ENCODE measurements at regions not wholly inside any gene's neighbourhood (a gene's known extent, or its start where the extent isn't known, plus 50 kb on each side); places are given as distances from the start of the nearest gene placed in this dataset.
"Not testable (repeated sequence)": the region's sequence is repeated elsewhere in the genome, so short reads cannot be mapped to it uniquely, and the experiment has no call there.

DNA sequence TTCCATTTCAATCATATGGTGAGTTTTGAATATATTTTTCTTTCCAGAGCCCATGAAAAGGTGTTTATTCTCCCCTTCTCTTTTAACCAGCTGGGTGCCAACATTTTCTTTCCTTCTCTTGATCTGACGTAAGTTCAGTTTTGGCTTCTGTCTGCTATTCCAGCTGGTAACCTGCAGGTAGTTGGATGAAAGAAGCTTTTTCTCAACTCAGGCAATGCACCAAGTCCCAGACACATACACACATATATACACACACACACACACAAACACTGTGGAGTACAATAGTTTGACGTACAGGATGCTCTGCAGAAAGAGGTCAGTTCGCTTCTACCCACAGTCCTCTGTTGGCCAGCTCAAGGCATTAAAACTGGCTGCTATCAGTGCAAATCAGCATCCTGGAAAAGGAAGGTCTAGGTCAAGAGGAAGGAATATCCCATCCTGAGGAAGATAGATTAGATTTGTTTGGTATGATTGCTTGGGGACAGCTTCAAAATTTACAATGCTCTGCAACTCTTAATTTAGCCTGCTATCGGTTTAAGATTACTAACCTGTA is 214.3 kb upstream of the SEMA6A start:
- no peak for DNase-seq

DNA sequence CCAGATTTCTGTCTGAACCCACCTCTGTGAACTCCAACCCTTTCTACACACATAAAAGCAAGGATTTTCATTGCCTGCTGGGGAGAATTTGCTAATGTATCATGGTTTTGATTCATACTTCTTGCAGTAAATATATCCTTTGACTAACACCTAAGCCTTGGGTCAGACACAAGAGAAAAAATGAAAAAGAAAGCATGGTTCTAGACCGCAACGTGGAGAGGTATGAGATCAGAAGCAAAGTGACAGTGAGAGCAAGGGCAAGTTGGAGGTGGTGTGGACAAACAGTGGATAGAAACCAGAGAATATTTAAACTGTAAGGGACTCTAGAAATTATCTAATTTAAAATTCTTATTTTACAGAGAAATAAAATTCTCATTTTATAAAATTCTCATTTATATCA is 212.9 kb upstream of the SEMA6A start:
- DNase-seq = no peak

DNA sequence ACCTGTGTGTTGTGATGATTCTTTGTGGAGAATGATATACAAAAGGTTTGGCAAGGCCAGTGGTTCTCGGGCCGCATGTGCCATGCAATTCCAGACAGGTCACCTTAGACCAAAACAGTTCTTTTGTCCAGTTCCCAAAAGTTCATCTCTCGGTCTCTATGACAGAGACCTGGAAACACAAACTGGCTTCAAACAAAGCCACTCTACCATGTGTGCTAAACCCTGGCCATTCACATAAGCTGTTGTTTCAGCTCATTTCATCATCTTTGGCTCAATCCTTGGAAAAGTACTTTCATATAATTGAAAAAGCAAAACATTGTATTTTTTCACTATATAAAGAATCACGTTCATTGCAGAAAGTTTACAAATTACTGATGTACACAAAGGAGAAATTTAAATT is 210.5 kb upstream of the SEMA6A start:
- no peak for DNase-seq

DNA sequence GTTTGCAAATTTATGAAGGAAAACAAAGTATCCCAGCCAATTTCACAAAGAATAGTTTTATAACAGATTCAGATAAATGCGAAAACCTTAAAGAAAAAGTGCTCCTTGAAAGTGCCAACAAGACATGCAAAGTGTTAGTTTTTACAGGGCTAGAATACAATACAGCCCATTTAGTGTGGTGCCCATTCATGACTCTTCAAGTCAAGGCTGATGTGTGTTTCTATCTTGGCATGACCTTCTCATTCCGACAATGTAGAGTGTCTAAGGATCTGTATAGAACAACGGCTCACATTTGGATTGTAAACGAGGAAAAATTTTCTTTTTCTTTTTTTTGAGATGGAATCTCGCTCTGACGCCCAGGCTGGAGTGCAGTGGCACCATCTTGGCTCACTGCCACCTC is 205.2 kb upstream of the SEMA6A start:
- DNase-seq = no peak

DNA sequence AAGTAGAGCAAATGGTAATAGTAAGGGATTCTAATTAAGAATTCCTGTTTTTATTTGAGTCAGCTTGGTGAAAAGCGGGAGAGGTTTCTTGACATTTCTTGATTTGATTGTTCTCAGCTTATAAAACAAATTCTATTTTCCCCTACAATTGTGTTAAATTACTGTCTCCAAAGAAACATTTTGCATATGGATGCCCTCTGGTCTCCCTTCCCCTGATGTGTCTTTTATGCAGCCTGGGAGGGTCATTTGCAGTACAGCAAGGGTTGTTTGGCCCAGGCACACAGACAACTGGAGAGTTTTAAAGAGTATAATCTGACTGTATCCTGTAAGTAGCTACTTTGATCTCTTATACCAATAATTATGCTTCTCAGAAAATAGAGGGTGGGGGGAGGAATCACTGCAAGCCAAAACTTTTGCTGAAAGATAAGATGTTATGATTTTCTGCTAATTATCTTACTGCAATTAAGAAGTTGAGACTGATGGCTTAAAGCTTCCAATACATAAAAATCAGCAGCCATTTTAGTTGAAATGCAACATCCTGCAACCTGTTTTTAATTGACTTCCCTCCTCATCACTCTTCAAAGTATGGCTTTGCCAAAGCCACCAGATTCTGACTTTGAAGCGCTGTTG is 204.1 kb upstream of the SEMA6A start:
- DNase-seq = no peak

DNA sequence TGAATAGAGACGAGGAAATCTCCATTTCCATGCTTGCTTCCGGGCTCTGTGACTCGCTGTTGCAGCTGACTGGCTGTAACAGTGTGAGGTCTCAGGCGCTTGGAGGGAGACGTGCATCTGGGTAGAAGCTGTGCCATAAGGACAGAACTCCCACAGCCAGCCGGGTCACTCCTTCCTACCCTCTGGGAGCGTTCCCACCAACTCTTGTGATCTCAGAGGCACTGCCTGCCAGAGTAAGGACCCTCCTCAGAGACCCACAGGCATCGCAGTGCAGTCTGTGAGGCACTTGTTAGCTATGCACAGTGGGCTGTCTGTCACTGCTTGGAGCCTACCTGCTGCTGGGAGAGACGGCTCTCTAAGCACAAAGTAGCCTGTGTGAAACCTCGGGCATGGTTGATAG is 203.4 kb upstream of the SEMA6A start:
- no peak for DNase-seq

DNA sequence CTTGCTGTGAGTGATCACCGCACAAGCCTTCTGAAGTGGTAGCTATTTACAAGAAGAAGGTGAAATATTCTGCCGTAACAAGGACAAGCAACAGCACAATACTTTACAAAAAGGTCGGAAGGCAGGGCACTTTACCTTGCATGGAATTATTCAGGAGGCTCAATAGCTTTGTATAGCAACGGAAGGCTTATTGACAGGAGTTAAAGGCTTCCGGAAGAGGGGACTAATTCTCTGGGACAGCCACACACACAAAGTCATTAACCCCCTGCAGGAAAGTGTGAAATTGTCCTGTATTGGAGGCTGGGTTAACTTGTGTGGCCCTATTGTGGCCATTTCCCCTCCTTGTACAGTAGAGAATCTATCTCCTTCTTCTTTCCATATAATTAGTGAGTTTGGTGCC is 199.3 kb upstream of the SEMA6A start:
- no peak for DNase-seq

DNA sequence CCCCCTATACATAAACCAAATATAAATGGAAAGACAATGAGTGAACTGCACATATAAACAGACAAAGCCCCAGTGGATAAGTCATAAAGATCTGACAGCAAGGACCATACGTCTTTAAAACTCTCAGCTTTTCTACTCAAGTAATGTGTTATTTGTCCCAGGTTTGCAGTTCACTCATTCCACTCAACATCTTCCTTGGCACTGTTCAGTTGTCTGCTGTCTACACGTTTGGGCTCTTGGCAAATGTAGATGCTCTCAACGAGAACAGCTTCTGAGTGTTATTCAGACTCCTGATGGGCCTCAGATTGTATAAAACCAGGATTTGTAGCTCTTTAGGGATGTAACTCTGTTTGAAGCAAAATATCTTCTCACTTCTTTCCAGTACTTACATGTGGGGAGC is 198.2 kb upstream of the SEMA6A start:
- no peak for DNase-seq

DNA sequence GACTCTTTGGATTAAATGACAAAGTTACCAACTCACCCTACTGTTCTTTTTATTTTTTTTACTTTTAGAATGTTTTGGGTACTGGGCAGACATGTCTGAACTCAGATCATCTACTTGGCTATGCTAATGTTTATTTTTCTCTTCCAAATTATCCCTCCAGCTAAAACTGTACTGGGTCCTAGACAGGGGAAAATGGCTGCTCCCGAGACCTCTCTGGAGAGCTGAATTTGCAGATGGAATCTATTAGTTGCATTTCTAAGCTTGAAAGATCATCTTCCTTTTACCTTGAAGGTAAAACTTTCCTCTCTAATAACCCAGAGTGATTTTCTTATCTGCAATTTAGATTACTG is 197.5 kb upstream of the SEMA6A start:
- no peak for DNase-seq

DNA sequence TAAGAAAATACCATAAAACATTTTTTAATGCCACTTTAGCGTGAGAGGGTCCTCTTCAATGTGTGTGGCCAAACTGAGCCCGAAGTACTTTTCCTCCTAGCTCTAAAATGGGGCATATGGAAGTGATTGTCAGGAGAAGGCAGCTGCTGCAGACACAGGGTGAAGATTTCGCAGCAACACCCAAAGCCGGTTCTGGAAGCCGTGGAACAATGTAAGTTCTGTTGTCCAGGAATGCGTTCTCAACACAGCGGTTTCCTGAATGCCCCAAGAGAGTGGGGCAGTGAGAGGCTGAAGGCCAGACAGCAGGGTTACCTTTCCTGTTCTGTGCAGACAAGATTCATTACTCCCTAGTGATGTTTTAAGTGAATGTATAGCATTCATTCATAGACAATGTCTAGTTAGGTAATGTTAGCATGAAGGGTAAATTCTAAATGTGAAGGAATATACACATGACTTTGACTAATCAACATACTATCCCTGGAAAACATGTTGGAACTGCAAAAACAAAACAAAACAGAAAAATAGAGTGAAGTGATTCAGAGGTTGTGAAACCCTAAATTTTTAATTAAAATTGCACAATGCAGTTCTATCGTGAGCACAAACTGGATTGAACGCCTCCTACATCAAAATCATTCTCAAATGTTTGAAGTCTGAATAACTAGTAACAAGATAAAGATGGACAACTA is 197.0 kb upstream of the SEMA6A start:
- no peak for DNase-seq

DNA sequence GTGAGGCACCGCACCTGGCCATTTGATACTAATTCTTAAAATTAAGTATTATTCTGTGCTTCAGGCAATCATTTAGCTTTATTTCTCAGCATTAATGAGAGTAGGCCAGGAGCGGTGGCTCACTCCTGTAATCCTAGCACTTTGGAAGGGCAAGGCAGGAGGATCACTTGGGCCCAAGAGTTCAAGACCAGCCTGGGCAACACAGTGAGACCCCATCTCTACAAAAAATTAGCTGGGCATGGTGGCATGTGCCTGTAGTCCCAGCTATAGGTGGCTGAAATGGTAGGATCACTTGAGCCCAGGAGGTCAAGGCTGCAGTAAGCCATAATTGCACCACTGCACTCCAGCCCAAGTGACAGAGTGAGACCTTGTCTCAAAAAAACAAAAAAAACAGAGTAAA is 195.3 kb upstream of the SEMA6A start:
- not testable (repeated sequence) for DNase-seq

DNA sequence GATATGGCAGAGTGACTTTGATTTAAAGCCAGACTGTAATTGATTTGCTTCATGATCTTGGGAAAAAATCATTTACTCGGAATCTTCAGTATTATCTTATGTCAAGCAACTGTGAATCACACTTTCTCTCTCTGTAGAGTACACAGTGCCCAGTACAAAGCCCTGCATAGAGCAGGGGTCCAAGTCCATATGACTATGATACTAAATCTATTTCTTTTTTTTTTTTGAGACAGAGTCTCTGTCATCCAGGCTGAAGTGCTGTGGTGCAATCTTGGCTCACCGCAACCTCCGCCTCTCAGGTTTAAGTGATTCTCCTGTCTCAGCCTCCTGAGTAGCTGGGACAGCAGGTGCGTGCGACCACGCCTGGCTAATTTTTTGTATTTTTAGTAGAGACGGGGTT is 194.8 kb upstream of the SEMA6A start:
- no peak for DNase-seq

DNA sequence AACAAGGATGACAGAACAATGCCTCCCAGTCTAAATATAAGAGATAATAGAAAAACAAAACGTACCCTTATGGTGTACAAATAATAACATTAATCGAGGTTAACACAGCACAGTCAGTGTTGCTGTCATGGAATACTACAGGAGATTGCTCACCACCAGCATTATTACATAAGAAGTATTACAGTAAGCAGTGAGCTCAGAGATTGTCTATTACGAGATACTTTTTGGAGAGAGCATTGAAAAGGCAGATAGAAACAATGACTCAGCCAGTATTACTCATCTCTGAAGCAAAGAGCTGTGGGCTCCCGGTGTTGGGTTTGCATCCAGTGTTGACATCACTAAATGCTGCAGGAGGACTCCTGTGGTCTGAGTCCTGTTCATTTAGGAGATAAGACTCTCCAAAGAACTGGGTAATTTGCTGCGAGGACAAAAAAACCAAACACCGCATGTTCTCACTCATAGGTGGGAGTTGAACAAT is 191.9 kb upstream of the SEMA6A start:
- no peak for DNase-seq

DNA sequence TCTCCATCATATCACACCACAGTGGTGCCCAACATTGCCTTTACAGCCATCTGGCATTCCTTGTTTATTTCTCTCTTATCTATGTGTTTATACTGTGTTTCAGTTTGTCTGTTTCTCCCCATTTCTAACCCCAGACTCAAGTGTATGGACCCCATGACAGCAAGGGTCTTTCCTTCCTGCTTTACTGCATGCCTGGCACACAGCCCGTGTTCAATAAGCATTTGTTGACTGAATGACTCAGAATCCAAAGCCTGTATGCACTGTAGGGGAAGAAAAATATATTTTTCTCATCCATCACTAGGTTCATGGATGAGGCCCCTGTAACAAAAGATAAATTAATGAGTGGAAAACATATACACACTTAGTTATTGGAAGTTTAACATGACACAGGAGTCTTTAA is 190.8 kb upstream of the SEMA6A start:
- no peak for DNase-seq

DNA sequence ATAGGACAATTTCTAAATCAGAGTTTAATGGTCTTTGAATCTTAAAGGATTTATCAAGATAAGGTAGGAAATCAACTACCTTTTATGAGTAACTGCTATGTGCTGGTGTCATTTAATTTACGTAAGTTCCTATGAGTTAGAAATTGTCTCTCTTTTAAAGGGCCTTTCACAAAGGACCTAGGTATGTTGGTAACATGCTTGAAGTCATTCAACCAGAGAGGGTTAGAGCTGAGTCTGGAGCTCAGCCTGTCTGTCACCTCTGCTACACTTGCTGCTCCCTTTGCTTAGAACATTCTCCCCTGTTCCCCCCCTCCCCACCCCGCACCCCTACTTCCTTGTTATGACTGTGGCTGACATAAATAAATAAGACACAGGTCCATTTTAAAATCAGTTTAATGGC is 190.3 kb upstream of the SEMA6A start:
- no peak for DNase-seq

DNA sequence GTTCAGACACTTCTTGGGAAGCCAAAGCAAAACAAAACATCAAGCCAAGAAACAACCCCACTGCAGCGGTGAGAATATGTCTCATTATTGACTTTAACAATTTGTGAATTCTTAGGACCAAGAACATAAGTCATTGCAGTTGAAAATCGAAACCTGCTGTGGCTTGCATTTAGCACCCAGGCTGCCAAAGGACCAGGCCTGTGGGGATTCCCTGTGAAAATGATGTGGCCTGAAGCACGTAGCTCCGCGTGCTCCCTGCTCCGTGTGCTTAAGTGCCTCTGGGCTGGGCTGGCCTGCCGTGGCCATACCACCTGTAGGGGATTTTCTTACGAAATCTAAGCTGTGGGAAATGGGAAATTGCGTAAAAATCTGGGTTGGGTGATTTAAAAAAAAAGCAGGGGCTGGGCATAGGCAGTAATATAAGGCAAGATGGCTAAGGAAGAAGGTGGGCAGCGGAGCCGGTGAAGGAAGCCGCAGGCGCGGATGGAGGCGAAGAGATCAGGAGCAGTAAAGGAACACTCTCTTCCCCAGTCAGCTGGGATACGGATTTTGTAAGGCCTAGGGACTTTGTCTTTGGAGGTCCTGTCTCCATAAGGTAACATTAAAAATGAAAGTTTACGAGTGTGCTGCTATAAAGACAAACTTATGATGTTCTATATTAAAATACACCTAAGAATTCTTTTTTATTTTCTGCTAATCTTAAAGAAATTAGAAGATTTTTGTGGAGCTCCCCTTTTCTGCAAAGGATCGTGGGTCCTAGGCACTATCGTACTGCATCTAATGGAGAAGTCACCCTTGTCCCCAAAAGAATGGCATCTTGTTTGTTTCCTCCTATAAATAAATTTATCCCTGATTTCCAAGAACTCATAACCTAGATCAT is 189.6 kb upstream of the SEMA6A start:
- no peak for DNase-seq

DNA sequence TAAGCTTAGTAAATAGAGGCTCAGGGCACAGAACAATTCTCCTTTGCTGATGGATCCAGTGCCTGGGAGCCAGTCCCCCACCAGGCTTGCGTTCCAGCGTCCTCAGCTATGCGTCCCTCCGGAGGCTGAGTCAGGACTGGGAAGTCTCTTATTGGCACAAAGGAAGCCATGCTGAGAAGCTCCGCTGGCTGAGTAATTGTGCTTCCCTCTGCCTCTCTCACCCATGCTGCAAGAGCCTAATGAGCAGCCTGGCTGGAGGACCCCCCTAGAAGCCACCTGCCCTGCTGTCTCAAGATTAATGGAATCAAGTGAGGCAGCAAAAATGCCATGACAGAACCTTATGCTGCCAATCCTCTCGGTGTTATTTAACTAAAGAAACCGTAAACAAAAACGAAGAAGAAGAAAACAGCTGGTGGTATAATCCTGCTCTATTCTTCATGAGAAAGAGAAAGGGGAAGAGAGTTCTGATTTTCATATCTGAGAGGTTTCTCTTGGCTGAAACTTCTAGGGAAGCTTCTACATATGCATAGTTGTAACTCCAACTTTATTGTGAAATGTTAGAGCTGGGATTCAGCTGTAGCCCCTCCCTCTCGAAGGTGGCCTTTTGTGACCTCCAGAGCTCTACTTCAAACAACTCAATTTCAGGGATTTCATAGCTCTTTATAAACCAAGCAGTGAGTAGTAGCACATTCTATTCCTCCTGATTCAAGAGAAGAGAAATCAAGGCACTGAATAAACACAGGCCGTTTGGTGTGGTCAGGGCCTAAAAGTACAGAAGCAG is 185.4 kb upstream of the SEMA6A start:
- DNase-seq = no peak

DNA sequence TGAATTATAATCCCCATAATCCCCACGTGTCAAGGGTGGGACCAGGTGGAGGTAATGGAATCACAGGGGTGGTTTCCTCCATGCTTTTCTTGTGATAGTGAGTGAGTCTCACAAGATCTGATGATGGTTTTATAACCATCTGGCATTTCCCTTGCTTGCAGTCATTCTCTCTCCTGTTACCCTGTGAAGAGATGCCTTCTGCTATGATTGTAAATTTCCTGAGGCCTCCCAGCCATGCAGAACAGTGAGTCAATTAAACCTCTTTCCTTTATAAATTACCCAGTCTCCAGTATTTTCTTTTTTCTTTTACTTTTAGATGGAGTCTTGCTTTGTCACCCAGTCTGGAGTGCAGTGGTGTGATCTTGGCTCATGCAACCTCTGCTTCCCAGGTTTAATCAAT is 182.7 kb upstream of the SEMA6A start:
- DNase-seq = no peak

DNA sequence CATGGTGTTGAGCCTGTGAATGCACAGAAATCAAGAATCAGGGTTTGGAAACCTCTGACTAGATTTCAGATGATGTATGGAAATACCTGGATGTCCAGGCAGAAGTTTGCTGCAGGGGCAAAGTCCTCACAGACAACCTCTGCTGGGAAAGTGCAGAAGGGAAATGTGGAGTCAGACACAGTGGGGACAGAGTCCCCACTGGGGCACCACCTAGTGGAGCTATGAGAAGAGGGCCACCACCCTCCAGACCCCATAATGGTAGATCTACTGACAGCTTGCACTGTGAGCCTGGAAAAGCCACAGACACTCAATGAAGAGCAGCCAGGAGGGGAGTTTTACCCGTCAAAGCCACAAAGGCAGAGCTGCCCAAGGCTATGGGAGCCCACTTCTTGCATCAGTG is 181.9 kb upstream of the SEMA6A start:
- no peak for DNase-seq

DNA sequence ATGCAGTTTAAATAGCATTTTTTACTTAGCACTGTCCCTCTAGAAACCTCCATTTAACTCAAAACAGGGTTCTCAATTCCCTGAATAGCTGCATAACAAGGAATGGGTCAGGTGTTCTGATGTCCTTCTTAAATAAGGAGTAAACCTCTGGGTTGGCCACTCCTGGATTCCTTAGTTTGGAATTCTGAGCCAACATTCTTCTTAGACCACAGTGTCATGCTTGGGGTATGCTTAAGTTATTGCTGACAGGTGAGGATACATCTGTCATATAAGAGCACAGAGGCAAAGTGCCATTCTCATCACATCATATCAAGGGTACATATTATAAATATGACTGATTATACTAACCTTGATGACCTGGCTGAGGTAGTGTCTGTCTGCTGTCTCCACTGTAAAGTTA is 179.9 kb upstream of the SEMA6A start:
- DNase-seq = no peak

DNA sequence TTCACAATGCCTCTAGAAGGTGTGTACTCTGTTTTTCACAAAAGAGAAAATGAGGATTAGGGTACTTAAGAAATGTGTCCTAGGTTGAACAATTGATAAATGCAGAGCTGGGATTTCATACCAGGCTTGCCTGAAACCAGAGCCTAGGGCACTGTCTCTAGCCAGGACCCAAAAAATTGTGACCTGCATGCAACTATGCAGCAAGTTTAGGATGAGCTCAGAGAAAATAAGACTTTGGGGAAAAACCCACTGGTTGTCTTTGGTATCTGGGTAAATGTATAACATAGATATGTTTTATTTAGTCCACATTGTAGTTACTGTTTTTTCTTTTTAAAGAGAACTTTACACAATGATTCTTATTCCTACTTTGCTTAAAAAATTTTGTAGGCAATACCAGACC is 177.1 kb upstream of the SEMA6A start:
- no peak for DNase-seq

DNA sequence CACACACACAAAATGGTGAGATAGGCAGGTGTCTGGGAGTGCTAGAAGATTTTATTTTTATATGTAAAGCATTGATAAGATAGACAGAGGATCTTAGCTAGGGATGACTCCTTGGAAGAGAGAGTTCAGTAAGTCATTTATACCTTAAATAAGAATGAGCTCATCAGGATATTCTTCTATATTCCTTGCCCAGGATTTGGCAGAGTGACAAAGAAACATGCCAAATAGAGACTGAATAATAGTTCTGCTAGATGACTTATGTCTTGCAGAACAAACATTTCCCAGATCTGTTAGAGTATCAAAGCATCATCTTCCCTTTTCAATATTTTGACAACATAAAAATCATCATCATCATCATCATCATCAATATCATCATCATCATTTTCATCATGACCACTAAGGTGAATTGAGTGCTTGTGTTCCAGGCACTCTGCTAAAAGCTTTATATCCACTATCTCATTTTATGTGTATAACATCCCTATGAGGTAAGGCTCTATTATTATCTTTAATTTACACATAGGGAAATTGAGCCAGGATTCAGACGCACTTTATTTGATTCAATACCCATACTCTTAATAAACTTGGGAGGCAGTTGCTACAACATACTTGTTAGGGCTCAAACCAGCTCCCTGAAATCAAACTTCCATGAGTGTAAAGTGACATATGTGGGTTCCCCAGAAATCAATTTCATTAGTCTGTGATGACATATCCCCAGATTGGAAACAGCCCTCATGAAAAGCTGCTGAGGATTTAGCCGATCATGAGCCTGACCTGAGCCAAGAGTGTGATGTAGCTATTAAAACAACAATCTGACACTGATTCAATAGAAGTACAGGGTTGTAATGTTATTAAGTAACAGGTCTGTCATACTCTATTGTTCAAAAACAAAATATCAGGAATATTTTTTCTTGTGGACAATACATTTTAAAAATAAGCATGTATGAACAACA is 176.3 kb upstream of the SEMA6A start:
- no peak for DNase-seq

All from NCI-H1105 treated with DMSO at 0.1 percent for 48 hours (cell line).